DND-41 (cell line): ENCODE measurements at regions not wholly inside any gene's neighbourhood (a gene's known extent, or its start where the extent isn't known, plus 50 kb on each side); places are given as distances from the start of the nearest gene placed in this dataset.
A peak's percentile ranks its signal among the peaks of the same experiment; 100 is the strongest.

Experiments
- ATAC-seq: fragments of 200-7000 bp; cut with Tn5 transposase; 3 replicates; pipeline ENCODE4 v1.9.1; 2021; ENCODE audit warnings: low read depth; ENCODE audit not compliant: insufficient read depth
- DNase-seq: peaks from one replicate; pipeline ENCODE4 v3.0.0-alpha.2; 2020
- H2AFZ ChIP-seq: 2 replicates; pipeline ENCODE4 v1.6.0; 2012; ENCODE audit warnings: low read depth, low read length
- H3K27ac ChIP-seq: 2 replicates; pipeline ENCODE4 v1.5.1; 2012; ENCODE audit warnings: low read length, inconsistent platforms
- H3K27me3 ChIP-seq: fragments of 200-600 bp; sonication (generic); 2 replicates; pipeline ENCODE4 v1.6.0; 2012; ENCODE audit warnings: low read length, mild to moderate bottlenecking, inconsistent platforms; ENCODE audit not compliant: insufficient read depth, poor library complexity
- H3K36me3 ChIP-seq: 2 replicates; pipeline ENCODE4 v1.5.1; 2012; ENCODE audit warnings: low read length, inconsistent platforms; ENCODE audit not compliant: insufficient read depth
- H3K4me1 ChIP-seq: 2 replicates; pipeline ENCODE4 v1.5.1; 2012; ENCODE audit warnings: mild to moderate bottlenecking, low read length; ENCODE audit not compliant: insufficient read depth
- H3K4me2 ChIP-seq: 2 replicates; pipeline ENCODE4 v1.6.0; 2012; ENCODE audit warnings: mild to moderate bottlenecking, moderate library complexity, low read length, inconsistent platforms; ENCODE audit not compliant: insufficient read depth
- H3K4me3 ChIP-seq, 2 experiments: fragments of 200-600 bp in 1 of 2; shearing (Covaris generic) in 1 of 2; 2 replicates each; pipeline ENCODE4 v1.5.1; 2012 to 2016; ENCODE audit warnings: inconsistent platforms in 2 of 2, low read length in 2 of 2, mild to moderate bottlenecking in 2 of 2, low read depth in 1 of 2, moderate library complexity in 1 of 2
- H3K79me2 ChIP-seq: 2 replicates; pipeline ENCODE4 v1.6.0; 2012; ENCODE audit warnings: low read length, inconsistent platforms; ENCODE audit not compliant: insufficient read depth
- H3K9ac ChIP-seq: 2 replicates; pipeline ENCODE4 v1.6.0; 2012; ENCODE audit warnings: low read depth, mild to moderate bottlenecking, inconsistent platforms, low read length, moderate library complexity
- H3K9me3 ChIP-seq: 2 replicates; pipeline ENCODE4 v1.5.1; 2012; ENCODE audit warnings: low read length, moderate library complexity, mild to moderate bottlenecking, inconsistent platforms; ENCODE audit not compliant: insufficient read depth, severe bottlenecking
- H4K20me1 ChIP-seq: 2 replicates; pipeline ENCODE4 v1.6.0; 2012; ENCODE audit warnings: low read length; ENCODE audit not compliant: insufficient read depth
- CTCF ChIP-seq: IDR thresholded peaks from 2 replicates; pipeline ENCODE4 v1.5.1; 2012; ENCODE audit warnings: borderline replicate concordance, low read length, moderate library complexity, mild to moderate bottlenecking; ENCODE audit not compliant: poor library complexity, severe bottlenecking; ENCODE audit errors: extremely low read depth
- EZH2 ChIP-seq: IDR thresholded peaks from 3 replicates; pipeline ENCODE4 v1.6.1; 2012; ENCODE audit warnings: borderline replicate concordance, low read depth, mild to moderate bottlenecking, moderate library complexity, low read length, inconsistent platforms; ENCODE audit not compliant: severe bottlenecking

- DNase-seq = peak; percentile 22
- H3K36me3 ChIP-seq = no peaks in the 10 kb centered on the region
Observed at GRCh38 chr3:159832024-159832423, 156.6 kb upstream of the IL12A start.

GRCh38 chr3:159835126-159835525 is 153.5 kb upstream of the IL12A start:
- TF ChIP-seq EZH2 = no peak
- TF ChIP-seq CTCF = no peak
- Histone ChIP-seq H3K27me3 (peaks cover 3% of the 10 kb centered on the region), H3K79me2 (no peaks in the 10 kb centered on the region), H3K4me3 (no peak overlapping the region), H3K9me3 (no peaks in the 10 kb centered on the region), H4K20me1 (no peaks in the 10 kb centered on the region; the same call in 1 of the 2 replicates), H3K4me2 (no peak overlapping the region), H3K36me3 (no peaks in the 10 kb centered on the region), H3K4me1 (no peaks in the 10 kb centered on the region; the same call in 1 of the 2 replicates), H3K27ac (no peak overlapping the region), H2AFZ (no peak overlapping the region), H3K9ac (no peak overlapping the region)
- ATAC-seq (no peak), DNase-seq (no peak)

More at GRCh38 chr3:159832024-159832423, 156.6 kb upstream of the IL12A start:
- H3K4me3 ChIP-seq = no peak overlapping the region
- H4K20me1 ChIP-seq = no peaks in the 10 kb centered on the region; the same call in 1 of the 2 replicates
- peaks cover 3% of the 10 kb centered on the region for H3K27me3 ChIP-seq
- H3K79me2 ChIP-seq = no peaks in the 10 kb centered on the region
- no peaks in the 10 kb centered on the region for H3K9me3 ChIP-seq
- no peaks in the 10 kb centered on the region; the same call in 1 of the 2 replicates for H3K4me1 ChIP-seq
- no peak overlapping the region for H3K4me2 ChIP-seq
- no peak overlapping the region for H3K9ac ChIP-seq
- H3K27ac ChIP-seq = no peak overlapping the region
- ATAC-seq = peak; percentile 76
- TF ChIP-seq CTCF (no peak), EZH2 (no peak)
- H2AFZ ChIP-seq = no peak overlapping the region

GRCh38 chr3:159837725-159838124 is 150.9 kb upstream of the IL12A start:
- ATAC-seq = no peak
- no peak overlapping the region for H3K4me3 ChIP-seq

More at GRCh38 chr3:159837725-159838124, 150.9 kb upstream of the IL12A start:
- no peak overlapping the region for H3K9ac ChIP-seq
- H3K27me3 ChIP-seq = peaks cover 3% of the 10 kb centered on the region
- no peaks in the 10 kb centered on the region for H3K4me1 ChIP-seq
- H3K79me2 ChIP-seq = no peaks in the 10 kb centered on the region
- DNase-seq = no peak
- TF ChIP-seq EZH2 (no peak), CTCF (no peak)
- no peak overlapping the region for H2AFZ ChIP-seq
- H3K36me3 ChIP-seq = no peaks in the 10 kb centered on the region
- no peak overlapping the region for H3K27ac ChIP-seq
- H3K4me2 ChIP-seq = no peak overlapping the region
- no peaks in the 10 kb centered on the region for H4K20me1 ChIP-seq
- no peaks in the 10 kb centered on the region for H3K9me3 ChIP-seq
